ENCODE measurements at regions not wholly inside any gene's neighbourhood (a gene's known extent, or its start where the extent isn't known, plus 50 kb on each side); places are given as distances from the start of the nearest gene placed in this dataset.
"Not testable (repeated sequence)": the region's sequence is repeated elsewhere in the genome, so short reads cannot be mapped to it uniquely, and the experiment has no call there.

DNA sequence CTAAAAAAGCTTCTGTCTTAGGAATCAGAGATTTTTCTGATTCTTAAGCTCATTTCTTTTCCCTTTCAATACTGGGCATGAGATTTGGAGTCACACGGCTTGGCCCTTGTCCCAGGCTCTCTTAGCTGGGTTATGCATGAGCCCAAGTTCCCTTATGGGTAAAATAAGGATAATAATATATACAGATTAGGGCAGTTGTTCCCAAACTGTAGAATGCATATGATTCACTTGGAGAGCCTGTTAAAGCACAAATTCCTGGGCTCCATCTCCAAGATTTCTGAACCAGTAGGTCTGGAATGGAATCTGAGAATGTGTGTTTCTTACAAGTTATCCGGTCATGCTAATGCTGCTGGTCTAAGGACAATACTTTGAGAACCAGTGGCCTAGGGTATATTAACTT lies 154.0 kb downstream of the REEP3 start:
- FAIRE-seq: no peak

DNA sequence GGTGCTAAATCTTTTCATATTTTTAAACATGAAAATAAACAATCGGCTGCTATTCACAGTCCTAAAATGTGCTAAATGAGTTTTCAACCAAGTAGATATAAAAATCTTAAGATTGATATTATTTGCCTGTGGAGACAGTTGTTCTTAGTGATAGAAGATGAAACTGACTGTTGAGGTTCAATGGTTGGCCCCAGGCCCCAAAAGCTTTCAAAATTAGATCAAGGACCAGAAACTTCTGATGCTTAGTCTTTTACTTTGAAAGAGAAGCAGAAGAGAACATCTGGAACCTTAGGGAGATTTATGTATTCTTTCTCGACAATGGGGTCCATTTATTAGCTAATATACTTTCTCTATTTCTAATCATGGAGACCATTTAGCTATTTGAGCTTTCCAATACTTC lies 155.8 kb downstream of the REEP3 start:
- FAIRE-seq: no peak

DNA sequence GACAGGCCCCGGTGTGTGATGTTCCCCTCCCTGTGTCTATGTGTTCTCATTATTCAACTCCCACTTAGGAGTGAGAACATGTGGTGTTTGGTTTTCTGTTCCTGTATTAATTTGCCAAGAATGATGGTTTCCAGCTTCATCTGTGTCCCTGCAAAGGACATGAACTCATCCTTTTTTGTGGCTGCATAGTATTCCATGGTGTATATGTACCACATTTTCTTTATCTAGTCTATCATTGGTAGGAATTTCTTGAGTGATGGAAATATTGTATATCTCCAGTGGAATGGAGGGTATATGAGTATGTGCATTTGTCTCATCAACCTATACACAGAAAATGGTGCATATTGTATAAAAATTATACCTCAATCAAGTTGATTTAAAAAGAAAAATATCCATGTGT lies 159.3 kb downstream of the REEP3 start:
- FAIRE-seq: not testable (repeated sequence)

DNA sequence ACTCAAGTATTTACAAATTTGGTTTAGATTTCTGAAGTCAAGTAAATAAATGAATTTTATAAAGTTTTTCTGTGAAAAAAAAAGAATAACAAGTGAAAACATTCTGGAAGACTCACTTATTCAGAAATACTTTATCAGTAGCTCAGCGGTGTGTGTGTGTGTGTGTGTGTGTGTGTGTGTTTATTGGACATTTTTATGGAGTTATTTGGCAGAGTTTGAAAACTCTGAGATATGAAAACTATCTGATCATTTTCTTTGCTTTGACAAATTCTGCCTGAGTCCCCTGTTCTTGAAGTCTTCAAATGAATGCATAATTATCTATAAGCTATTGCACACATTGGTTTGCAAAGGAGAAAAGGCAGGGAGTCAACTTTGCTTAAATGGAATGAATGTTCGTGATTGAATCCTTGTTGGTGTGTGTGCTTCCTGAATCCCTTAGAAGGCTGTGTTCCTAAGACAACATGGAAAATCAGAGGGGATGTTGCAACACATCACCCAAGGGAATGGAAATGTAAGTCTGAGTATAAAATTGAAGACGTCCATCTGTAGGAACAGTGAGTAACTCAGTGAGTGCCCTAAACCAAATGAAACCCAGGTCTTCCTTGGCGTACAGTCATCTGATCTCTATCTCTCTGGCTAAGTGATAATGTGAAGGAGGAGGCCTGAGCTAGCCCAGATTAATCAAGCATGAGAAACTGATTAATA lies 160.9 kb downstream of the REEP3 start:
- no peak for FAIRE-seq

GRCh38 chr10:63682698-63683052 lies 161.5 kb downstream of the REEP3 start:
- FAIRE-seq: not testable (repeated sequence)

- FAIRE-seq: no peak
Observed at GRCh38 chr10:63683223-63683622, 162.0 kb downstream of the REEP3 start.

GRCh38 chr10:63683686-63684085 lies 162.5 kb downstream of the REEP3 start:
- FAIRE-seq: no peak

DNA sequence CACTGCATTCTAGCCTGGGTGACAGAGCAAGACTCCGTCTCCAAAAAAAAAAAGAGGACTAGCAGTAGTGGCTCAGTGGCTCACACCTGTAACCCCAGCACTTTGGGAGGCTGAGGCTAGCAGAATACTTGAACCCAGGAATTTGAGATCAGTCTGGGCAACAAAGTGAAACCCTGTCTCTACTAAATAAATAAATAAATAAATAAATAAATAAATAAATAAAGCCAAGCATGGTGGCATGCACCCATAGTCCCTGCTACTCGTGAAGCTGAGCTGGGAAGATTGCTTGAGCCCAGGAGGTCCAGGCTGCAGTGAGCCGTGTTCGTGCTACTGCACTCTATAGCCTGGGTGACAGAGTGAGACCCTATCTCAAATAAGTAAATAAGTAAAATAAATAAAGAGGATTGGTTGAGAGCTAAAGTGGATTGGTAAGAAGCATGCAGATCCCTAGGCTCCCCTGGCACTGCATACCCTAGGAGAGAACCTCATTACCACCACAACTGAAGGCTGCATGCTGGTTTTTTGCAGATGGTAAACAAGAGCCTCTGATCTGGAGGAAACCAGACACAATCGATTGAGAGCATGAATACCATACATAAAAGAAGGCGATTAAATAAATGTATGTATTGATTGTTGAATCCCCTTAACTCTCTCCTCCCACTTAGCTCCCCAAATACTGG lies 163.2 kb downstream of the REEP3 start:
- FAIRE-seq: no peak

DNA sequence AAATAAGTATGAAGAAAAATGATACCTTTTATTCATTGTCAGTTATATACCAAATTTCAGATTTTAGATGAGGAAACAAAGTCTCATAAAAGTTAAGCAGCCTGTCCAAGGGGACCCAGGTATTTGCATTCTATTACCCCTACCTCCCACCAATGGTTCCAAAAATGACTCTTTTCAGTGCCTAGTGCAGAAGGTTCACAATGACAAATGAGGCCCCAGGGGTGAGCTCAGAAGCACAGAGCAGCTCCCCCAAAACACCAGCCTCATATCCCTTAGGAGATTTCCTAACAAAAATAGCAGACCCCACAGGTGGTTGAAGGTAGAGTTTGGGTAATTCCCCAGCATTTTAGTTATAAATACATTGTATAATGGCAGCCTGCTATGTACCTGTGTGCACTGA lies 168.6 kb downstream of the REEP3 start:
- FAIRE-seq: no peak

GRCh38 chr10:63692220-63692896 lies 171.2 kb downstream of the REEP3 start:
- no peak for FAIRE-seq

- FAIRE-seq: not testable (repeated sequence)
Observed at GRCh38 chr10:63693021-63693420, 171.8 kb downstream of the REEP3 start.

- FAIRE-seq: no peak
Observed at GRCh38 chr10:63696205-63696604, 175.0 kb downstream of the REEP3 start.

DNA sequence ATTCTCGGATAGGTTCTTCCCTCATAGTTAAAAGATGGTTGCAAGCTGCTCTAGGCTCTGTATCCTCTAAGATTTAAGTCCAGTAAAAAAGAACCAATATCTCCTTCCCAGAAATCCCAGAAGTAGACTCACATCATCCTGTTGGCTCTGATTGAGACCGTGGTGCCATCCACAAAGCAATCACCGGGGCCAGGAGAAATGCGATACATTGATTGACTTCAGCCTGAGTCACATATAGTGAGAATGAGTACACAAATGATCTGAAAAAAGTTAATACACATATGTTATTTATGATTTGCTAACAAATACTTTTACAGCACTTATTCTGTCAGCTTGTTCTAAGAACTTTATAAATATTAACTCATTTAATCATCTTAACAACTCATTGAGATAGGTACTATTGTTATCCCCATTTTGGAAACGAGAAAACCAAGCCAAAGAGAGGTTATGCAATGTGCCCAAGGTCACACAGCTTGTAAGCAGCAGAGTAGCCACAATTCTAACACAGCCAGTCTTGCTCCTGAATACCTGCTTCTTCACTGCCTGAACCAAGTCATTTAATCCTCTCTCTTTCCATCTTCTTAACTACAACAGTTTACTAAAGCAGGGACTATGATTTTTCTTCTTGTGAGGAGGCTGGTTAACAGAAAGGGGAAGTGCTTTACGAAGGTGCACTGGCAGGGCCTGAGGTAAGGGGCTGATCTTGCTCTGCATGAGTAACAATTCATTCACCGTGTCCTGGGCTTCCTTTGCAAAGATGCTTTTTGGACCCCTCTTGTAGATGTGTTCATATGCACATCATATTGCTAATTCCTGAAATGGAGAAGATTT lies 177.0 kb downstream of the REEP3 start:
- no peak for FAIRE-seq

DNA sequence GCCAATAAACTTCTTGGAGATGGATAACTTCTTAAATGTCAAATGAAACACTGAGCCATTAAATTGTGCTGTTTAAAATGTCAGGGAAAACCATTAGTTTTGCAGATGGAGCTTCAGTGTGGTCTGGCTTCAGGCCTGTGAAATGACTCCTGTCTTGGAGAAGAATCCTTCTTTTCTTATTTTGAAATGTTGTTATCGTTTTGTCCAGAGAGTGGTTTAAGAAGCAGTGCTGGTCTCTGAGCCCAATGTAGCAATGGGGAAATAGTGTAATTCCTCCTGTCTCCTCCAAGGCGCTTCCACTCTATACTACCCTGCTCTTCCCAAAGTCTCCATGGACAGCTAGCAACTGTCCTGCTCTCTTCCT lies 177.6 kb downstream of the REEP3 start:
- no peak for FAIRE-seq

DNA sequence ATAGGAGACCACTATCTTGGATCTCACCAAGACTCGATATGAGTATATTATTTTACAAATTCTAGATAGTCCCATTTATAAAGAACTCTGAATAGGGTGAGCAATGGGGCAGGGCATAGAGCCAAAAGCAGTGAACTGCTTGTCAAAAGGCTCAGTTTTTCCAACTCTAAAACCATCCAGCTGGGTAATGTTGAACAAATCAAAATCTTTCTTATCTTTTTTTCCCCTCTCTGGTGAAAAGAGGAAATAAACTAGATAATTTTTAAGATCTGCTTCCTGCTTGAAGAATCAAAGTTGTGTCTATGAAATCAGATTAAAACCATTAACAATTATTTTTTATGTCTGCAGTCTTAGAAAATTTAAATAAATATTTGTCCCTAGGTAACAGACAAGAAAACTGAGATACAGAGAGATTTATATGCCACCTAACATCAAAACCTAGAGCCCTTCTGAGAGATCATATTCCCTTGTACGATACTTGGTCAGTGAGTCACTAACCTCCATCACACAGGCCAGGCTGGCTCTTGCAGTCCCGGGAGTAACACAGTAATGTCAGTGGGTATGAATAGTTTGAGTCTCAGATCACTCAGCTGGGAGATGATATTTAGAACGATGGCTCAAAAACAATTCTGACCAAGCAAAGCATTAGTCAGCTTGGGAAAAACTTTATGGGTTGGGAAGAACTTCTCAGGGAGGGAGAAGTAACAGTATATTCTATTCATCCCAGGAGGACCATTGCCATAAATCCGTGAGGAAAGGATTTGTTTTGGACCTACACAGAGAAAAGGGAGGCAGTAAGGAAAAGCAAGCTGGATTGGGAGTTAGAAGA lies 178.8 kb downstream of the REEP3 start:
- FAIRE-seq: no peak

GRCh38 chr10:63700631-63701156 lies 179.5 kb downstream of the REEP3 start:
- no peak for FAIRE-seq

GRCh38 chr10:63702092-63702491 lies 180.9 kb downstream of the REEP3 start:
- no peak for FAIRE-seq

- FAIRE-seq: no peak
Observed at GRCh38 chr10:63703113-63703670, 182.0 kb downstream of the REEP3 start.

GRCh38 chr10:63703740-63704345 lies 182.6 kb downstream of the REEP3 start:
- no peak for FAIRE-seq

GRCh38 chr10:63707254-63707910 lies 186.2 kb downstream of the REEP3 start:
- FAIRE-seq: no peak

DNA sequence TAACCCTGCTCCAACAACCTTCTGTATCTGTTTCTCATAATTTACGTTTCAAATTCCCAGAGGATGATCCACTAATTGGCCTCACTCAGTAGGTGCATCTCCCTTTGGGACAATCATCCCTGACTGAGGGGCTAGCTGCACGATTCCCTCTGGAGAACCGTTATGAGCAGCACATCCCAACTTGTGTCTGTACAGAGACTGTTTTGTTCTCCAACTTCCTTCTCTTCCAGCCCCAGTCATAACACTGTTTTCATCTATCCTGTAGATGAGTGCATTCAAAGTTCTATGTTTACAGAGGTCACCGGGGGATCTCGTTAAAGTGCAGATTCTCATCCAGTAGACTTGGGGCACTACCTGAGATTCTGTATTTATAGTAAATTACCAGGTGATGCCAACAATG lies 187.2 kb downstream of the REEP3 start:
- FAIRE-seq: no peak

Measured in colon (tissue), 2 donors.